ENCODE measurements at regions not wholly inside any gene's neighbourhood (a gene's known extent, or its start where the extent isn't known, plus 50 kb on each side); places are given as distances from the start of the nearest gene placed in this dataset.

DNA sequence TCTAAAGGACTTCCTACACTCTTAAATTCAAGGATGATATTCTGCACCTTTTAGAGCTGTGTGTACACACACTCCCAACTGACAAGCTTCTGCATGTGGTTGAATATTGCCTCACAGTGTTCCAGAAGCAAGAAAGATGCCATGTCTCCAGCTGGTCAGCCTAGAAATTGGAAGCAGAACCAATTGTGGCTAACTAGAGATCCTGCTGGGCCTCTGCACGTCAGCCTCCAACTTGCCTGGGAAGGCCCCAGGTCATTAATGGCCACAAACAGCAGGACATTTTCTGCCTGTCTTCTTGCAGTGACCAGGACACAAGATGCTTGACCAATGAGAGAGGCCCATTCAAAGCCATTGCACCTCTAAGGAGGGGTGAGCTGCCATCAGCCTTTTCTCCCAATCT, 571.9 kb upstream of the BRINP1 start:
- TF ChIP-seq, protein P1, sequence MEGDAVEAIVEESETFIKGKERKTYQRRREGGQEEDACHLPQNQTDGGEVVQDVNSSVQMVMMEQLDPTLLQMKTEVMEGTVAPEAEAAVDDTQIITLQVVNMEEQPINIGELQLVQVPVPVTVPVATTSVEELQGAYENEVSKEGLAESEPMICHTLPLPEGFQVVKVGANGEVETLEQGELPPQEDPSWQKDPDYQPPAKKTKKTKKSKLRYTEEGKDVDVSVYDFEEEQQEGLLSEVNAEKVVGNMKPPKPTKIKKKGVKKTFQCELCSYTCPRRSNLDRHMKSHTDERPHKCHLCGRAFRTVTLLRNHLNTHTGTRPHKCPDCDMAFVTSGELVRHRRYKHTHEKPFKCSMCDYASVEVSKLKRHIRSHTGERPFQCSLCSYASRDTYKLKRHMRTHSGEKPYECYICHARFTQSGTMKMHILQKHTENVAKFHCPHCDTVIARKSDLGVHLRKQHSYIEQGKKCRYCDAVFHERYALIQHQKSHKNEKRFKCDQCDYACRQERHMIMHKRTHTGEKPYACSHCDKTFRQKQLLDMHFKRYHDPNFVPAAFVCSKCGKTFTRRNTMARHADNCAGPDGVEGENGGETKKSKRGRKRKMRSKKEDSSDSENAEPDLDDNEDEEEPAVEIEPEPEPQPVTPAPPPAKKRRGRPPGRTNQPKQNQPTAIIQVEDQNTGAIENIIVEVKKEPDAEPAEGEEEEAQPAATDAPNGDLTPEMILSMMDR (conservative IDR thresholded peaks at IDR 0.05; ENCODE audit: low read length) = no peak
- no peak for TF ChIP-seq EZH2phosphoT487 (IDR thresholded peaks at IDR 0.05; ENCODE audit: borderline replicate concordance, low read depth, low read length)

Data from OCI-LY7 (cell line).